GM21360 (cell line): ENCODE measurements at regions not wholly inside any gene's neighbourhood (a gene's known extent, or its start where the extent isn't known, plus 50 kb on each side); places are given as distances from the start of the nearest gene placed in this dataset.

Experiments used
- ATAC-seq: cut with Tn5 transposase; IDR thresholded peaks from one replicate; pipeline ENCODE4 v1.9.1; 2021; ENCODE audit warnings: mild to moderate bottlenecking, moderate library complexity; ENCODE audit not compliant: unreplicated experiment

GRCh38 chr13:108156749-108157148 lies 58.6 kb downstream of the LIG4 start:
- no peak for ATAC-seq

DNA sequence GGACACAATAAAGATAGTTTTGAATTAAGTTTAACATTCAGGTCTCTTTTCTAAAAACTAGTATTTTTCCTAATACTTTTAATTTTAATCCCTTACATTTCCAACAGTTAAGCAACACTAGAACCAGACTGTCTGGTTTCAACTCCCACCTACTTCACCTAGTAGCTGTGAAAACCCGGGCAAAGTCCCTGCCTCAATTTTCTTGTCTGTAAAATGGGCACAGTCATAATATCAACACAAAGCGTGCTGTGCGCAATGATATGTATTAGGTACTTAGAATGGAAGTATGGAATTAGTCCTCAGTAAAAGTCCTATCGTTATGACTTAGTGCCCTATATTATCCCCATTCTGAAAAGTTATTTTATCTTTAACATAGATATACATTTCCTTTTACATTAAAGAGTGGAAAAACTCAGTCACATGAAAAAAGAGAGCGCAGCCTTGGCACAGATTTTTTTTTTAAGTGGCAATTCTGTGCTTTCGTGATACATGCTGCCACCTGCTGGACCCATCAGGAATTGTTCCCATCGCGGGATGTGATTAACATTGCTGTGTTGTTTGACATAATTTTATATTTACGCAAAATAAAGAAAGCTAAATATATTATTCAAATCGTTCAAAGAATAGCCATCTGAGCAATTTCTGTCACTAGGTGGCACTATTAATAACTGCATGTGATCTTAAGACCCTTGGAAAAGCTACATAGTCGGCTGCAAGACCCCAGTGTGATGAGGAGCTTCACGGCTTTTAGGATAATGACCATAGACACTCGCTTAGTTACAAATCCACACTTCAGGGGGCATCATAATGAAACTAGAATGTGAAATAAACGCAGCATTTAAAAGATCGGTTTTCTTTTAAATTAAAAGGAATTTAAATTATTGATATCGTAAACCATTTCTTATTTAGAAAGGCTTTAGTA lies 59.9 kb downstream of the LIG4 start:
- ATAC-seq: peak; percentile 63

DNA sequence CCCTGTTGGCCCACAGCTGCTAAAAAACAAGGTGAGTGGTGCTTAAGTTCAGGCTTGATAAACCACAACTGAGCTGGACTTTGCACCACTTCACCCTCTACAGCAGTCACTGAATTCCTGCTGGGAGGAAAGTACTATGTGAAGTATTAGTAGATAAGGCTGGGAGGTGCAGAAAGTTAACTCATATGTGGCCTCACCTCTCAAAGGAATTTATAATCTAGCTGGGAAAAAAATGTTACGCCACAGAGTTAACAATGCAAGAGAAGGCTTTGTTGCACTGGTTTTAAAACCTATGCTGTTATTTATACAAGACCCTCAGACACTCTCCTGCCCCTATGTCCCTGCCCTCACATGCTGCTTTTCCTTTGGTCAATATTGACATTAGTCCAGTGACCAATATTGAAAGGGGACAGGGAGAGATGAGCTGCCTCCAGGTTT lies 60.9 kb downstream of the LIG4 start:
- no peak for ATAC-seq

DNA sequence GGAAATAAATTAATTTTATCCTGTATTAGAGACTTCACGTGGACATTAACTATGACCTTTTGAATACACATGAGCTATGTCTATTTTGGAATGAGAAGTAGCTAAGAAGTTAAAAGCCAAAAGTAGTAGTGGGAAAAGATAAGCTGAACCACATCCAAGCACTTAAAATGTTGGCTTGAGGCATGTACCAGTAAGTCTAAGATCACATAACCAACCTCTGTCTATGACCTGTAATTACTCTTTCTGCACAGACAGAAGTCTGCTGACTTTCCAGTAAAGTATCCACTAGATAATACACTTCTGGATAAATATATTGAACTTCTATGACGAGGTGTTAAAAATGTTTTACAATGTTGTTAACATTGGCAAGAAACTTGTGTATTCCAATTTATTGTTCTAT lies 68.7 kb downstream of the LIG4 start:
- no peak for ATAC-seq

GRCh38 chr13:108142702-108143436 lies 72.5 kb downstream of the LIG4 start:
- no peak for ATAC-seq

DNA sequence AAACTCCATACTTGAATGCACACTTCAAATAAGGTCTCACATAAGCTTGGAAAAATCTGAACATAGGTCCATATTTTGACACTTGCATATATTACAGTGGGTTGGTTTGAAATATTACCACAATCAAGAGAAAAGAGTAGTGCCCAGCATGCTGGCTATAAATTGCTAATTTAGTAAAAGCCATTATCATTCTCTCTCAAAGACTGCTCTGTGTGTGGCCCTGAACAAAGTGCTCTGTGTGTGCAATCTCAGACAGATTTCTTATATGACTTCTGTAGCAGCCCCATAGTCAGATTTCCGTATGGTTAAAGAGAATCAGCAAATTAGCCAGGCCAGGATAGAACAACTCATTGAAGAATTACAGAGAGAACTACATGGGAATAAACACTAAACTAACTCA lies 78.2 kb downstream of the LIG4 start:
- no peak for ATAC-seq

DNA sequence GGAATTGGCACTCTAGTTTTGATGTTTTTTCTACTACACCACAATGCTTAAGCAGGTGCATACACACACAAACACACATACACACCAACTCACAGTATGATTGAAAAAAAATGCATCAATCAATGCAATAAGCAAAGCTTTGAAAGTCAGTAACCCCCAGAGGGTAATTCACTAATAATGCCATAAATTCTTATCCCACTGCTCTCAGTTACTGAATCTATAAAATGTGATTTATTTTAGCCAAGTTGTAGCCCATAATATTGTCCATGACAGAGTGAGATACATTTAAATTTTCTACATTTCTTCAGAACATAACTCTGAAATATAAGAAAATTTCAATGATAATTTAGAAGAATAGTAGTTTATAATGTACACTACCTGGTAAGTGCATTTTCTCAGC lies 87.9 kb downstream of the LIG4 start:
- ATAC-seq: no peak

DNA sequence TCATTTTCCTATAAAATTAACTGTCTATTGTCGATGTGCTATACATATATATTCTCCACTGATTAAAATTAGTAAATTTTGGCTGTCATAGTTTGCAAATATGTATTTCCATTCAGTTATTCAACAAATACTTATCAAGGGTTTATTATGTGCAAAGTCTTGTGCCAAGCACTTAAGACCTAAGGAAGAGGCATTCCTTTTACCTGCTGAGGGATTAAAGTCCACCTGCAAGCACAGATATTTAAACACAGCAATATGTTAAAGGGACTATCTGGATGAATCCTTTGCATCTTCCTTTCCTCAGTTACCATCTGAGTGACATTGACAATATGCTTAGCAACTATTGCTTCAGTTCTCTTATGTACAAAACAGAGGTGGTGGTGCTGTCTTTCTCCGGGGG lies 89.3 kb downstream of the LIG4 start:
- no peak for ATAC-seq

DNA sequence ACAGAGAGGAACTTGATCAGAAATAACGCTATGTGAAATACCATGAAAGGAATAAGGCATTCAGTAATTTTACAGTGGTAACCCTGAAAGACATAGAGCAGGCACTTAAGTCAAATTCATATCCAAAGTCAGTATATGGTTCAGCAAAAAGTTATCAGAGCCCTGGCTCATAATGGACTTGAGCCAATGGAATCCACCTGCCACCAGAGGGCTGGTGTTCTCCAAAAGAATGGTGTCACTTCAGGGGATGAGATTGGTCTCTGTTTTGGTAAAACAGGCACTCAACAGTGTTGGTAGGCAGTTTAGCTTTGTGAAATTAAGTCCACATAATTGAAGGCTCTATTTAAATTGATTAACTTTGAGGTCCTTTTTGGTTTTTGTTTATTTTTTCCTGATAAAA lies 93.9 kb downstream of the LIG4 start:
- no peak for ATAC-seq

GRCh38 chr13:108120856-108121255 lies 94.5 kb downstream of the LIG4 start:
- ATAC-seq: no peak

DNA sequence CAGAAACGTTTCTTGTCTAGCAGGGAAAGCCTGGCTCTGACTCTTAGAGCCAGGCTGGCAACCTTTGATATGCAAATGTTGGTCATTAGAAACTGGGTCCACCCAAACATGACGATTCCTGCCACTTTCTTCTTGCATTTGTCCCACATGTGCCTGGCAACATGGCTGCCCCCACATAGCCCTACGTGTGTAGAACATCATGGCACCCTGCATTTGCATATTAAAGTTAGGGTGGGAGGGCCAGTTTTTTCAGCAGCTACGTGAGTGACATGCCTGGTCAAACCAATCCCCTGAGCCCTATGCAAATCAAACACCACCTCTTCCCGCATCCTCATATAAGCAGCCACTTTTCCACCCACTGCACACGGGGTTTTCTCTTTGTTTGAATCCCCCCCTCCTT lies 95.0 kb downstream of the LIG4 start:
- no peak for ATAC-seq

DNA sequence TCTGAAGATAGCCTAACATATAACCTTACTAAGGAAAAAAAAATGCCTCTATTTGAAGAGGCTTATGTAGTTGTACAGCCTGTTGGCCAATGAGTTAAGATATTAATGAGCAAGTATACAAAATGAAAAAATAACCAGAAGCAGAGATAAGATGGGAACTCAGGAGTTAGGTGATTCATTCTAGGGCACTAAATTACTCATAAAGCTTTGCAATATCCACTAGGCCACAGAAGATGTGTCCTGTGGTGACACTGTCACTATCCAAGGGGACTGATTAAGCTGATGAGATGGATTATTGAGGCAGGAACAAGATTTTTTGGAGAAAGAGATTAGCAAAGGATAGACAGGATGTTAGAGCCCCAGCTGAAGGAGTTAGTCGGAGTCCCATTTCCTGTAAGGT lies 99.6 kb downstream of the LIG4 start:
- no peak for ATAC-seq

DNA sequence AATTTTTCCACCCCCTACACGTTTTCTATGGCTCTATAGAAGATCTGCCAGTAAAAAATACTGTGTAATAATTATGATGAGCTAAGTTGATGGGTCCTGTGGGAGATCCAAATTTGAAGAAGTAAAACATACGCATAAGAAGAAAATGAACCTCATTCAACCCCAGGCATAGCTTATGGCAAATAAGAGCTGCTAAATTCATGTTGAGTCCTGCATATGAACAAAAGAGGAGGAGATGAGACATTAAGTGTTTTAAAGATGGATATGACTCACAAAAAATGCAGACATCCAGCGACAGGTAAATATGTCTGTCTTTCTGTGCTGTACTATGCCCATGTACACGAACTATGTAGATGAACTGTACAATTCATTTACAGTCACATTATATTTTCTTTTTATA lies 101.9 kb downstream of the LIG4 start:
- ATAC-seq: no peak

DNA sequence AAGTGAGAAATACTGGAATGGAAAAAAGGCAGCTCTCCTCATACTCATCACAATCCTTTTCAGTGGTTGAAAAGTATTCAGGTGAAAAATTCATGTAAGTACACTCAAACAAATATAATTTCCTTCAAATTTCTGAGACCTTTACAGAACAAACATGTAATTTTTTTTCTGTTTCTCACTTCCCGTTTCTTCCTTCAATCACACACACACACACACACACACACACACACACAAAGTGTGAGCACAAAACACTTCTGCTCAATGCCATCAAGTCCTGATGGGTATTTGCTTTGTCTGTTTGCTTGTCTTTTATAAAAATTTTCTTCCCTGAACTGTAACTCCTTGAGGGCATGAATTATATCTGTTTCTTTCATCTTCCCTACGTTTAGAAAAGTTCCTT lies 110.6 kb downstream of the LIG4 start:
- ATAC-seq: no peak

DNA sequence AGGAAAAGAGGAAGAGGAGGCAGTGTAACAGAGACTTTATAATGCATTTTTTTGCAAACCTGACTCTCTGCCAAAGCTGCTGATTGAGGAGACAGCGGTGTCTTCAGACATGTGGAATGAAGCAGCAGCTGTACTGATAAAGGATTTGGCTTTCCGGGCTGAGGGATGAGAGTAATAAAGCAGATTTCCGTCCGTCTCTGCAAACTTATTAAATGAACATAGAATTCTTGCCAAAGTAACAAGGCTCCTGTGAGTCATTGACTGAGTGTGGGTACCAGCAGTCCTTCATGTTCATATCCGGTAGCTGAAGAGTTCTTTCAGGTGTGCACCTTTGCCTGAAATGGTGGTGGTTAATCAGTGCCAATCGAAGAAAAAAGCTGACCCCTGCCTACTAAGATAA lies 112.6 kb downstream of the LIG4 start:
- ATAC-seq: no peak

DNA sequence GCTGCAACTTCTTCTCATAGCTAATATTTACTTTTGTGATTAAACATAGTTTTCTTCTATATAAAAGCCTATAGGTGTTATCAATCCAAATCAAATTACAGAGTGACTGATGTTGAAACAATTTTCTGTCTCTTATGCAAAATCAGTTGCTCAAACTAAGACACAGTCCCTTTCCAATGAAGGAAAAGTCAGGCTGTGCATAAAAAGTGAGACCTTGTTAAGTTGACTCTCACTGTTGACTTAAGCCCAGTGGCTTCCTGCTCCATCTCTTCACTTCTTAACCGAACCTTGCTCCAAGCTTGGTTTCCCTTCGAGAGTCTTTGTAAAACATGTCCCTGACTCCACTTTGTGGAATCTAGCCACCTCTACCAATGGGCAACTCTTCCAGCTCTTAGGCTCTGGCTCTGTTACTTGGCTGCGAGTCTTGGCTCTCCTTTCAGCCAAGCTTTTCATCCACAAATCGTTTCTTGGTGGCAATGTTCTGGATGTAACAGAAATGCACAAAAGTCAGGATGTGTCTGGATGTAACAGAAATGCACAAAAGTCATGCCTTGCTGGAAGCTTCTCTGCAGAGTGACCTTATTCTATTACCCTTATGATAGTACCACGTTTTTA lies 118.9 kb downstream of the LIG4 start:
- ATAC-seq: no peak

GRCh38 chr13:108095036-108095435 lies 120.3 kb downstream of the LIG4 start:
- no peak for ATAC-seq

DNA sequence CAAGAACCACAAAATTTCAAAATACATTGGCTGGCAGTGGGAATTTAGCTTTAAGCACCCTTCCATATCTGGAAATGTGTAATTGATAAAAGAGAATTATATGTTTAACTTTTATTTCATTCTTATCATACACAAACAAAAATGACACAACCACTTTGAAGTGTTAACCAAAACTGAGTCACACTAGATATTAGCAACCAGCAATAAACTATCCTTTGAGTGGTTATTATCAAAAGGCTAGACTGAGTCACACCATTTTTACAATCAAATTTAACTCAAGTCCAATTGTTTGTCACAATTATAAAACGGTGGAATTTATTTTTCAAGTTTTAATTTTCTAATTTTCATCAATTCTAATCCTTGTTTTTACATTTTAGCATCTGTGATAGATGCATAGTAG lies 121.7 kb downstream of the LIG4 start:
- ATAC-seq: no peak

DNA sequence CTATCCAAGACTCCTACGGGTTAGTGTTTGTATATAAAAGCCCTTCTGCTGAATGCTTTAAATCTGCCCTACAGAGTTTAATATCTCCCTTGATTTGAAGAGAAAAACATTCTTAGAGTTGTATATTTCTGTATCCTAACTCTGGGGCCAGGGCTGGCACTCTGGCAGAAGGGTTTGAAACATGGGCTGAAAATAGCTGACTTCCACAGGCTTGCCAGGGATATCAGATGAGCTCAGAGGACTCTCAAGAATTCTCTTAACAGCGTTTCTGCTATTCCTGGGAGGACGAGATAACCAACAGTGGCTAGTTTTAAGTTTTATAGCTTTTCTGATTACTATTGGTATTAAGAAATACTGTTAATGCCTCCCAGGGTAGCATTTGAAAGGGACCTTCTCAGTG lies 127.5 kb downstream of the LIG4 start:
- ATAC-seq: no peak

DNA sequence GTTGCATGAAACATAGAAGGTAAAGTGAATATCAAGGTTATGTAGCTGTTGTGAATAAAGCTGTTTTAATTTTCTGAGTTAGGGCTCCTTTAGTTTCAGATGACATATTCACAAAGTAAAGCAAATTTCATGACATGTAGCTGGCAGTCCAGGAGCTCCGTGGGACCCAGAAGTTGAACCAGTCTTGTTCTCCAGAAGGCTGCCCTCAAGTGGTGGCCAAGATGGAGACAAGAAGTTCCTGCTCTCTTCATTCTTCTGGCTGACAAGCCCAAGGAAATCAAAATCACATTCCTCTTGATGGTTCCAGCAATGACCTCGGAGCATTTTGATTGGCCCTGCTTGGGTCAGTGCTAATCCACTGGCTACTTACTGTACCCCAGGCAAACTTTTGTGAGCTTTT lies 128.7 kb downstream of the LIG4 start:
- no peak for ATAC-seq

DNA sequence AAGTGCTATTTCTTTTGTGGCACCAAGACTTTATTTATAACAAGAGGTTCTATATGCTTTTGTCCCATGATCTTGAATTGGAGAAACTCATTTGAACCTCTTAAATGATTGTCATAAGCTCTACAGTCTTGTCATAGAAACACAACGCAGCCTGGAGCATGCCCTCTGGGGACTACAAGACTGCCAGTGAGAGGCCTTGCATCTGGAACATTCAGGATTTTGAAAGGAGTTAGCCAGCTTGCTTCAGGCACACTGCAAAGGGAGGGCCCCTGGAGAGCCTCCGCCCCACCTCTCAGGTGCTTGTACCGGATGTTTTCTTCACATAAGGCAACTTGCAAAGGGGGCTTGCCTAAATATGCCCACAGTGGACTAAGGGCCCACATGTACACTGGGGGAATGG lies 130.5 kb downstream of the LIG4 start:
- no peak for ATAC-seq

- no peak for ATAC-seq
Observed at GRCh38 chr13:108083056-108083455, 132.3 kb downstream of the LIG4 start.
